B cell (primary cell): ENCODE measurements at regions not wholly inside any gene's neighbourhood (a gene's known extent, or its start where the extent isn't known, plus 50 kb on each side); places are given as distances from the start of the nearest gene placed in this dataset.

Source experiments
- ATAC-seq: fragments of 200-7000 bp; cut with Tn5 transposase; one replicate; pipeline ENCODE4 v1.10.0; 2021; ENCODE audit warnings: low read depth, mild to moderate bottlenecking, moderate number of reproducible peaks, moderate library complexity
- CTCF ChIA-PET: fragments of 350-600 bp; sonication (Branson Sonifier 250); formaldehyde crosslinking; loops from one replicate; lab custom pipeline; 2021; ENCODE audit warnings: antibody characterized with exemption, inconsistent platforms; lab: Charles Lee
- POLR2A ChIA-PET: fragments of 350-600 bp; sonication (Branson Sonifier 250); formaldehyde crosslinking; loops from one replicate; lab custom pipeline; 2021; ENCODE audit warnings: antibody characterized with exemption; lab: Charles Lee
- DNase-seq: peaks from one replicate; pipeline ENCODE4 v3.0.0; 2013
- H2AFZ ChIP-seq: 2 replicates; pipeline ENCODE4 v1.6.1; 2012; ENCODE audit warnings: mild to moderate bottlenecking, low read depth, low read length; ENCODE audit not compliant: insufficient read depth, poor library complexity, severe bottlenecking
- H3K27ac ChIP-seq, 2 donors: 1 replicate in 1 of 2; 2 replicates in 1 of 2; pipeline ENCODE4 v1.5.1; 2012 to 2013; ENCODE audit warnings: low read length in 2 of 2, mild to moderate bottlenecking in 2 of 2, moderate library complexity in 1 of 2
- H3K27me3 ChIP-seq, 4 experiments: fragments of 200-600 bp in 1 of 4; sonication (generic) in 1 of 4; replicated peaks in 1 of 4; 1 replicate in 2 of 4; 2 replicates in 2 of 4; pipeline versions ENCODE4 v1.6.1 to v1.7.0; 2013 to 2016; ENCODE audit warnings: low read length in 3 of 4, mild to moderate bottlenecking in 2 of 4, mixed read lengths in 1 of 4, moderate library complexity in 1 of 4; ENCODE audit not compliant: insufficient read depth in 4 of 4, control insufficient read depth in 3 of 4; ENCODE audit errors: control extremely low read depth in 1 of 4
- H3K36me3 ChIP-seq, 2 experiments: replicated peaks in 1 of 2; 1 replicate in 1 of 2; 2 replicates in 1 of 2; pipeline versions ENCODE4 v1.6.1 to v1.7.1; 2013; ENCODE audit warnings: low read length in 1 of 2; ENCODE audit not compliant: insufficient read depth in 2 of 2, control insufficient read depth in 1 of 2; ENCODE audit errors: control extremely low read depth in 1 of 2, extremely low read depth in 1 of 2
- H3K4me1 ChIP-seq, 2 donors: fragments of 200-600 bp in 1 of 2; sonication (generic) in 1 of 2; 1 replicate in 1 of 2; 2 replicates in 1 of 2; pipeline versions ENCODE4 v1.5.1 to v1.6.1; 2013 to 2017; ENCODE audit warnings: low read length in 2 of 2; ENCODE audit not compliant: control insufficient read depth in 2 of 2, insufficient read depth in 2 of 2
- H3K4me2 ChIP-seq: replicated peaks from 2 replicates; pipeline ENCODE3; 2012; ENCODE audit warnings: mild to moderate bottlenecking, low read depth, low read length; ENCODE audit not compliant: poor library complexity, severe bottlenecking
- H3K4me3 ChIP-seq, 5 experiments: fragments of 200-600 bp in 1 of 5; sonication (generic) in 1 of 5; 1 replicate in 3 of 5; 2 replicates in 2 of 5; pipeline versions ENCODE4 v1.5.1 to v1.7.0; 2011 to 2016; ENCODE audit warnings: low read length in 4 of 5, mild to moderate bottlenecking in 4 of 5, low read depth in 2 of 5, control low read depth in 1 of 5, moderate library complexity in 1 of 5; ENCODE audit not compliant: insufficient read depth in 1 of 5; ENCODE audit errors: control extremely low read depth in 1 of 5, extremely low read depth in 1 of 5
- H3K79me2 ChIP-seq: fragments of 200-600 bp; sonication (generic); one replicate; pipeline ENCODE4 v1.6.0; 2016; ENCODE audit warnings: low read length; ENCODE audit not compliant: control insufficient read depth, insufficient read depth
- H3K9ac ChIP-seq: fragments of 200-600 bp; sonication (generic); 2 replicates; pipeline ENCODE4 v1.6.1; 2017; ENCODE audit warnings: mild to moderate bottlenecking, low read length, moderate library complexity
- H3K9me3 ChIP-seq, 3 donors: one replicate each; pipeline versions ENCODE4 v1.6.1 to v1.7.1; 2013; ENCODE audit warnings: low read length in 2 of 3; ENCODE audit not compliant: control insufficient read depth in 2 of 3, insufficient read depth in 1 of 3; ENCODE audit errors: control extremely low read depth in 1 of 3
- H4K20me1 ChIP-seq: 2 replicates; pipeline ENCODE4 v1.6.0; 2012; ENCODE audit warnings: mild to moderate bottlenecking, low read length; ENCODE audit not compliant: insufficient read depth, control insufficient read depth, poor library complexity, severe bottlenecking
- H3K27ac Mint-ChIP-seq: one replicate; pipeline ENCODE4 v1.8.0; 2021; ENCODE audit warnings: mixed read lengths
- H3K27me3 Mint-ChIP-seq: one replicate; pipeline ENCODE4 v1.8.0; 2021; ENCODE audit warnings: mixed read lengths
- H3K4me1 Mint-ChIP-seq: one replicate; pipeline ENCODE4 v1.8.0; 2021; ENCODE audit warnings: mixed read lengths
- H3K4me3 Mint-ChIP-seq: one replicate; pipeline ENCODE4 v1.8.0; 2021; ENCODE audit warnings: mixed read lengths
- H3K9me3 Mint-ChIP-seq: one replicate; pipeline ENCODE4 v1.8.0; 2022; ENCODE audit warnings: mixed read lengths; ENCODE audit not compliant: insufficient read depth
- CTCF ChIP-seq: fragments of 200-600 bp; IDR thresholded peaks from one replicate; pipeline ENCODE4 v1.8.0; 2022; ENCODE audit warnings: antibody characterized with exemption, mild to moderate bottlenecking
- WGBS: methylation state at CpG from one replicate; pipeline ENCODE4 v1.1.5; 2013; ENCODE audit warnings: missing lambda C conversion rate; ENCODE audit not compliant: insufficient coverage; 5-methylcytosine and 5-hydroxymethylcytosine counted together
- intact Hi-C: fragments of 100-400 bp; cut with micrococcal nuclease; formaldehyde crosslinking; loops from one replicate; pipeline ENCODE4 v1.10.0; 2022

- Mint-ChIP-seq H3K27me3 (no peaks in the 10 kb centered on the region), H3K27ac (no peak overlapping the region), H3K9me3 (no peaks in the 10 kb centered on the region), H3K4me3 (no peak overlapping the region), H3K4me1 (no peaks in the 10 kb centered on the region)
- no peaks in the 10 kb centered on the region for H3K79me2 ChIP-seq
- intact Hi-C loops, result no loop called here
- ChIA-PET CTCF (no interaction called here), POLR2A (no interaction called here)
- no peaks in the 10 kb centered on the region for H3K27me3 ChIP-seq
- H3K9me3 ChIP-seq, result no peaks in the 10 kb centered on the region
- no peaks in the 10 kb centered on the region for H3K4me1 ChIP-seq
- DNase-seq (no peak), ATAC-seq (no peak)
- no peak overlapping the region for H3K27ac ChIP-seq
- H2AFZ ChIP-seq, result no peak overlapping the region
- 91% methylated on average over 1 of the region's 1 CpG for WGBS
- H4K20me1 ChIP-seq, result no peaks in the 10 kb centered on the region
- H3K4me2 ChIP-seq, result no peak overlapping the region
- H3K36me3 ChIP-seq, result no peaks in the 10 kb centered on the region
- TF ChIP-seq CTCF, result no peak
- no peak overlapping the region for H3K9ac ChIP-seq
- H3K4me3 ChIP-seq, result no peak overlapping the region
These were observed 455.4 kb downstream of the RNF144B start for GRCh38 chr6:18842534-18842933.

DNA sequence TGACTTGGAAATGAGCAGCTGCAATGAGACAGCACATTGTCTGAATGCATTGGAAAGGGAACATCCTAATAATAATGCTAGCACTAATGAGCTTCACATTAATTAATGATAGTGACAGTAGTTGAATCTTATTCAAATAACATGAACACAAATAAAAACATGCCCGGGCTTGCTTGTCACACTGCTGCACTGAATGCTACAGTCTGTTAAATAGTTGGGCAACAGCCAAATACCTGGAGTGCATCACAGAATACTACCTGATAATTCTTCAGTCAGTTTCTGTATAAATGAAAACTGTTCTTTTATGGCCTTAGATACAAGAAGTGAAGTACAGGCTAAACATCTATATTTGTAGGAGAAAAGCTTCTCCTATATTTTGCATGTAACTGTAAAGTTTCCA, 458.7 kb downstream of the RNF144B start:
- ChIA-PET POLR2A (no interaction called here), CTCF (no interaction called here)
- Histone ChIP-seq H3K4me2 (no peak overlapping the region), H3K9ac (no peak overlapping the region), H3K9me3 (peaks cover 0 to 3% (median 0%) of the 10 kb centered on the region in 3 donors), H2AFZ (no peak overlapping the region), H4K20me1 (no peaks in the 10 kb centered on the region), H3K27me3 (no peaks in the 10 kb centered on the region), H3K79me2 (no peaks in the 10 kb centered on the region), H3K4me1 (no peaks in the 10 kb centered on the region), H3K36me3 (no peaks in the 10 kb centered on the region), H3K4me3 (no peak overlapping the region), H3K27ac (no peak overlapping the region)
- Mint-ChIP-seq H3K9me3 (no peaks in the 10 kb centered on the region), H3K4me1 (no peaks in the 10 kb centered on the region), H3K27me3 (no peaks in the 10 kb centered on the region), H3K27ac (no peak overlapping the region), H3K4me3 (no peak overlapping the region)
- no peak for ATAC-seq
- intact Hi-C loops, result no loop called here
- TF ChIP-seq CTCF, result no peak
- no peak for DNase-seq
- WGBS, result no CpG with 5 or more reads among the region's 1 CpG
